Inflammatory macrophage treated with lipopolysaccharide for 1 hour (primary cell): ENCODE measurements at regions not wholly inside any gene's neighbourhood (a gene's known extent, or its start where the extent isn't known, plus 50 kb on each side); places are given as distances from the start of the nearest gene placed in this dataset.
"Not testable (repeated sequence)": the region's sequence is repeated elsewhere in the genome, so short reads cannot be mapped to it uniquely, and the experiment has no call there.

Source experiments
- DNase-seq, 2 donors: peaks; one replicate each; pipeline ENCODE4 v3.0.0-alpha.2; 2020 to 2022

DNA sequence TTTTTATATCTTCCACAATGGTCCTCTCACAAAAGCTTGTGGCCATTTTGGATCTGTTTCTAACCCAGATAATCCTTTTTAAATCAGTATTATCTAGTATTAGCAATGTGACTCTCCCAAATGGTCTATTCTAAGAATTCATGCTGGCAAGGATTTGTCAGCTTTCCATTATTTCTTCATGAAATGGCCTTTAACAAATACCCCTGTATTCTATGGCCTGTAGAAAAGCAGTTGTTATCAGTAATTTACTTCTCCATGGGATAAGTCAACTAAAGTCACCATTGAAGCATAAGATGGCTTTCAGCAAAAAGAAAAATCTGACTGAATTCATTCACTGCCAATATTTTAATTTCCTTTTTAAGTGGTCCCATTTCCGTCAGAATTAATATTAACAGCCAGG is 346.4 kb upstream of the FAM174A start:
- DNase-seq: no peak

DNA sequence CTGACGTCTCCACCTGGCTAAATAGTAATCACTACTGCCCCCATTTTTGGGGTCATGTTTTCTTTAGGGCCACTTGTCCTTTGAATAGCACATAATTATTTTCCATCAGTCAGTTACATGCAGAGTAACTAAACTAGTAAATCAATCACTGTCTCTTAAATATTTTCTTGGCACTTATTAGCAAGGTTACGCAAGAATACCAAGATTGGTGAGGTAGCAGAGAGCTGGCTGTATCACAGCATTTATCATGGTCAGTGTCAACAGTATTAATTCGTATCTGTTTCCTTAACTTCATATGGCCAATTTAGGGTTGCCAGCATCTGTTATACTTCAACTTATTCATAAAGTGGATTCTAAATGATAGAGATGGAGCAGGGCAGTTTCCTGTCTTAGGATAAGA is 346.8 kb upstream of the FAM174A start:
- DNase-seq: no peak

DNA sequence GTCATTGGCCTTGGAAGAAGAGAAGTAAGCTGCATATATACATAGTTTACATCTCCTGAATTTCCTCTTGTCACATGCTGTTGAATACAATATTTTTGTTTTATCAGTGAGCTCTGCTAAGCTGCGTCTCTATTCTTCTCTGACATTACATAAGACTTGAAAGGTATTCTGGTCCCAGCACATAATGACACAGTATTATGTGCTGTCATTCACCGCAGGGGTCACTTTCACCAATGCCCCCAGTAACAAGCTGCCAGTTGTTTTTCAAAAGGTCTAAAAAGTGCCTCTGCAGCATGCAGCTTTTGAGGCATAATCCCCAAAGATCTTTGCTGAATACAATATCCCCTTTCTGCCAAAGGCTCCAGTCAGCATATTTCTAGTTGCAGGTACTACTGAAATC is 349.0 kb upstream of the FAM174A start:
- no peak for DNase-seq

DNA sequence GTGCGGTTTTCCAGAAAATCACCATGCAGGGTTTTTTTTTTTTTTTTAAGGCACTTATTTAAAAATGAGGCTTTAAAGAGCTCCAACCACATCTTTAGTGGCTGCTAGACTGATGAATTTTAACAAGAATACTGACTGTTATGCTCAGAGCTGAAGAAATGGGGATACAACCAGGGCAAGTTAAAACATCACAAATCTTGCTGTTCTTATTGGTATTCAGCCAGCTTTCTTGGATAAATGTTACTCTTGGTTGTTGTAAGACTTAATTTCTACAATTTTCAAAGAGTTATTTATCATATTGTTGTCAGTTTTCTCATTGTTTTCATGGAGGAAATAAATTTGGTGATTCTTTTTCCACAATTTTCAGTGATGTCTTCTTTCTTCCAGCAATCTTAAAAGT is 352.8 kb upstream of the FAM174A start:
- DNase-seq: no peak

DNA sequence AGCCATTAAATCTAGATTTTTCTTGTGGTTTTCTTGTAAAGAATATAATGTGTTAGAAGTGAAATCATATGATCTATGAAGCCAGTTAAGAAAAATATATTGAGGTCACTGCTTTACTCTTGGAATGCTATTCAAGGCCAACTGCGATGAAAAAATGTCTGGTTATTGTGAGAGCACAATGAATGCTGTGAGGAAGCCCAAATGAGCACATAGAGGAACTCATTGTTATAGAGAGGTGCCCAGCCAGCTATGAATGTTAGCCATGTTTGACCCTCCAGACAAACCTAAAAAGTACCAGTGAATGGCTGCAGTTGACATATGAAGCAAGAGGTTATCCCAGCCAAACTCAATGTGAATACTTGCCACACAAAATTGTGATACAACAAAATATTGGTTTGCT is 359.8 kb upstream of the FAM174A start:
- DNase-seq: no peak

DNA sequence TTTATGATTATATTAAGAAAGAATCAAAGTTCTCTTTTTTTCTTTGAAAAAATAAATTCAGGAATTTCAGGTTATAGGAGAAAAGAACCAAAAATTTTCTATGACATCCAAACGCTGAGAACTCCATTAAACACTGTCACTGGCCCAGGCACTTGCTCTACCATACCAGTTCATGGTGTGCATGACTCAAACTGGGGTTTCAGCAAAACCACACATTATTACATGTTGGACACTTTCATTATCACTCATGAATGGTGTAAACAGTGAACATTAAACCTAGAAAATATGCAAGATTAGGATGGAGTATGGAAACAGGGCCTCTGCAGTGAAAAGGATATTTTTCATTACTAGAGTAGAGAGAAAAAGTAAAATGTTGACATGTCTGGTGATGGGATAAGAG is 369.9 kb upstream of the FAM174A start:
- DNase-seq: no peak

DNA sequence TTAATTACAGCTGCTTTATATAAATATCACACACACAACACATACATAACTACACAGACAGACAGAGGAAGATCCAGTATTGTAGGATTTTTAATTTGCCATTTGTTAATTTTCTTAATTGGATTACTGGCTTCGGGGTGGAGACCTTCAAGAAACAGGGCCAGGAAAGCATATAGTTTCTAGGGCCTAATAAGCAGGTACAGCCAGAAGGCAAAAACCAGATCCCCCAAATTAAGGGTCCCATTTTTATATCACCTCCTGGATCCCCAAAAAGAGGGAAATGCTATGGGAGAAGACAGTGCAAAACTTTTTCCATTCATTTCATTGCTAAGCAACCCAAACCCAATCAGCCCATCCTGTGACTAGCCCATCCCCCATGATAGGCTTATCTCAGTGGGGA is 373.3 kb upstream of the FAM174A start:
- DNase-seq: no peak

DNA sequence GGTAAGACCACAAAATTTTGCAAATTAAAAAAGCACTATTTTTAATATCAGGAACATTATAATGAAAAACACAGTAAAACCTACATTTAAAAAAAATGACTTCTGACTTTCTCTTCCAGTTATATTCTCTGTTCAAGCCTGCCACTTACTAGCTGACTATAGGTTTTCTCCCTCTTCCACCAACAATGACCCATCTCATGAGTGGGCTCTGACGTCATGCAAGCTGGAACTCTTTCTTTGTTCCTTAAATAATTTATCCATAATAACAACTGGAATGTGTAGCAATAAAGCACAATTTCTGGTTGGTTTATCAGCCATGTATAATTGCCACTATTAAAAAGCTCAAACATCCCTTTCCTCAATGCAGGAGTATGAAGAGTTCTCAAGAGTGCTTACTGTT is 378.1 kb upstream of the FAM174A start:
- DNase-seq: no peak

DNA sequence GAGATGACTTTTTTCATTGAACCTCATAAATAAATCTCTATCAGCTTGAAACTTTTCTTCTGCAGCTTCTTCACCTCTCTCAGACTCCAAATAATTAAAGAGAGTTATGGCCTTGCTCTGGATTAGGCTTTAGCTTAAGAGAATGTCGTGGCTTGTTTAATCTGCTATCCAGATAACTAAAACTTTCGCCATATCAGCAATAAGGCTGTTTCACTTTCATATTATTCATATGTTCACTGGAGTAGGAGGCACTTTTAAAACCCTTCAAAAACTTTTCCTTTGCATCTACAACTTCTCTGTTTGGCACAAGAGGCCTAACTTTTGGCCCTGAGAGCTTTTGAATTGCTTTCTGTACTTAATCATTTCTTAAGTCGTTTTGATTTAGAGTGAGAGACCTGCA is 386.9 kb upstream of the FAM174A start:
- DNase-seq: no peak

DNA sequence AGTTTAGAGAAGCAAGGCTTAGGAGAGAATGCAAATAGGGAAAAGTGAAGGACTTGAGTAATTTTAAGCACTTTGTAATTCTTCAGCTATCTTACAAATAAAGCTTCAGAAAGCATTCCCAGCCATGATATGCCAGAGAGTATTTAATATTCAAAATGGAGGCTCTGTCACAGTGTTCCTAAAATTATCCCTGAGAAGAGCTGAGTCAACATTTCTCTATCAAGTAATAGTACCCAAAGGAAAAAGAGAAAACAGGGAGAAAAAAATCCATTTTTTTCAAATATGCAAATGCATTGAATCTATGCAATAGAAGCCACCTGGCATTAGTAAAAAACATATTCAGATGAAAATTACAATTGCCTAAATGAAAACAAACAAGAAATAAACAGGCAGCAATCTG is 392.6 kb upstream of the FAM174A start:
- no peak for DNase-seq

DNA sequence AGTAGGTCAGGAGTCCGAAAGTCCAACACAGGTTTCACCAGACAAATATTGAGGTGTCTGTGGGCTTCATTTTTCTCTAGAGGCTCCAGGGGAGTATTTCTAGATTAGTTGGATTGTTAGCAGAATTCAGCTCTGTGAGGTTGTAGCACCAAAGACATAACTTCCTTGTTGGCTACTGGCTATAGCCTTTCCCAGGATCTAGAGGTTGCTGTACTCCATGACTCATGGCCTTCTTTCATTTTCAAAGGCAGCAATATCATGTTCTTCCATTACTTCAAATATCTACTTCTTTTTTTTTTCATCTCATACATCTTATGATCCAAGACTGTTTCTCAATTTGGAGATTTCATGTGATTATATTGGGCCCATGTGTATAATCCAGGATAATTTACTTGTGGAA is 404.0 kb upstream of the FAM174A start:
- no peak for DNase-seq

DNA sequence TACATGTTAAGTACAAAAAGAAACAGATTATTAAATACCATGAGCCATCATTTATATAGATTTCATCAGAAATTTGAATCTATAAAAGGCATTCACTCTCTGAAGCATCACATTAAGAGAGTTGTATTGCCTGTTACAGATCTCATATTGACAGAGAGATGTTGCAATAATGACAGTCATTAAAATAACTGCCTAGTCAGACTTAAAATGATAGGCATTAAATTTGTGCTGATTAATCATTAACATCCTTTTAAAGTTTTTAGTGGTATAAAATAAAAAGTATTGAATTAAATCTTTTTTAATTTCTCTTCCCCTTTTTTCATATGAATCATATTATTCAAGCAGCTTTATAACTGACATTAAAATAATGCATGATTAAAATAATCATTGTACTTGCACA is 404.9 kb upstream of the FAM174A start:
- no peak for DNase-seq

DNA sequence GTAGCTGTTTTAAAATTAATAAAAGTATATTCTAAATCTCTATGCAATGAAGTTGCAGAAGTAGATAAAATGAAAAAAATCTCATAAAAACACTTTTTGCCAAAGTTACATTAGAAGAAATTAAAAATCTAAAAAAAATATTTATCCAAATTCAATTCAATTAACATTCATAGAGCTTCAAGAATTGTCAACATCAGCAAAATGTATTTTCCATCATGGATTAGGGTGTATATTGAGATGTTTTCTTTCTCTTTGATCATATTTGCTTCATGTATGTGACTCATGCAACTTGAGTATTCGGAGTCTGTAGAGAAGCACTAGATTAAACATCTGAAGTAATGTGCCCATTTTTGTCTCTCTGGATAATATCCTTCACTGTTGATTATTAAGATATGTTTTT is 415.3 kb upstream of the FAM174A start:
- no peak for DNase-seq

DNA sequence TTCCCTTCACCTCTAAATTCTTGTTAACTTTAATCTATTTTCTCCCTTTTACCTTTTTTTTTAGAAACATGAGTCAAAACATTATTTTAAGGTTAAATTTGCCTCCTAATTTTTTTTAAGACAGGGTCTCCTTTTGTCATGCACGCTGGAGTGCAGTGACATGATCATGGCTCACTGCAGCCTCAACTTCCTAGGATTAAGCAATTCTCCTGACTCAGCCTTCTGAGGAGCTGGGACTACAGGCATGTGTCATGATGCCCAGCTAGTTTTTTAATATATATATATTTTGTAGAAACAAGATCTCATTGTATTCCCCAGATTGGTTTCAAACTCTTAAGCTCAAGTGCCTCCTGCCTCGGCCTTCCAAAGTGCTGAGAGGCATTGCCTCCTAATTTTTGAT is 424.7 kb upstream of the FAM174A start:
- DNase-seq: no peak

DNA sequence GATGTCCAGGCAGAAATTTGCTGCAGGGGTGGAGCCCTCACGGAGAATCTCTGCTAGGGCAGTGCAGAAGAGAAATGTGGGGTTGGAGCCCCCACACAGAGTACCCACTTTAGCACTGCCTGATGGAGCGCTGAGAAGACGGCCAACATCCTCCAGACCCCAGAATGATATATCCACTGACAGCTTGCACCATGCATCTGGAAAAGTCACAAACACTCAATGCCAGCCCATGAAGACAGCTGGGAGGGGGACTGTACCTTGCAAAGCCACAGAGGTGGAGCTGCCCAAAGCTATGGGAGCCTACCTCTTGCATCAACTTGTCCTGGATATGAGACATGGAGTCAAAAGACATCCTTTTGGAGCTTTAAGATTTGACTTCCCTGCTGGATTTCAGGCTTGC is 426.3 kb upstream of the FAM174A start:
- no peak for DNase-seq

DNA sequence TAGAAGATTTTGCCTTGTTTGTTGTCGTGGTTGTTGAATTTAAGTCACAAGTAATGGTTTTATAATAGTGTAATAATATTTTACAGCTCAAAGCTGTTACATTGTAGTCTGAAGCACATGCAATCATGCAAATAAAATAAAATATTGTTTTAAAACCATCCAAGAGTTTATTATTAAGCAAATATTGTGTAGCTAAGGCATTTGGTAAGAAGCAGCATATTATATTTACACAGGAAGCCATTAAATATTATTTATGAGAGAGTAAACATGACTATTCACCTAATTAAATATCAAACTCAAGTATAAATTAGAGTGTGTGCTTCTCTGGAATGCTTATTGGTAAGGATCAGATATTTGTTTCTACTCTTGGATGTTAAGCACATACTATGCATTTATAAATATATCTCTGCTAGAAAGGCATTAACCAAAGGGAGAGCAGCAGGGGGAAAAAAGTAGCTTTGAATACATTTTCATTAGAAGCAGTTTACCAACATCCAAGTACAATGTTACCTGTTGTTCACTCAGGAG is 431.5 kb upstream of the FAM174A start:
- DNase-seq: not testable (repeated sequence)

DNA sequence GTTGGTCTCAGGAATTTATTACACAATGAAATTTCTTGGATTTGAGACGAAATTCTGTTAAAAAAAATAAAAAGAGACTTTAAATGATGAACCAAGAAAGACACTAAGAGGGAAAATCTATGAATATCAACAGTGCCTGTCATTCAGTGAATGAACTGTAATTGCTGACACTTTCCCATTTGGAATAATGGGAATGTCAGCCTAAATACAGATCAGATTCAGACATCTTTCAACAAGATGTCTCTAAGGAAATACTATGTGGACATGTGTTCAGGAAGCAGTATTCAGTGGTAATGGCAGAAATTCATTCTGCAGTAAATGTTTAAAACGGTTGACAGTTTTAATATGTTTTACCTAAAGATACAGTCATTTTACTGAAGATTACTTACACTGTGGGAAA is 433.7 kb upstream of the FAM174A start:
- not testable (repeated sequence) for DNase-seq

DNA sequence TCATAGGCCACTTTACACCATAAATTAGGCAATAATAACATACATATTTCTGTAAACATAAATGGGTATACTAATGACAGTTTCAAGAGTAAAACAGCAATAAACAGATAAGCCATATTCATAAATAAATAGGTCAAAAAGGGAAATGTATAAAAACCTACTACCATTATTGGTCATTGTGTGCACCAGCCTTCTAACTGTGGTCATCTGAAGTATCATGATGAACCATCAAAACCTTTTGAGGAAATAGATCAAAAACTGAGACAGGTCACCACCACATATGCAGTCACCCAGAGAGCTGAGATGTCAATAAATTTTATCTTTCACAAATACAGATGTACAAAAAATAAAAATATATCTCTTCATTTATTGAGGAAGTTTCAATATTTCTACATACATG is 438.8 kb upstream of the FAM174A start:
- not testable (repeated sequence) for DNase-seq

DNA sequence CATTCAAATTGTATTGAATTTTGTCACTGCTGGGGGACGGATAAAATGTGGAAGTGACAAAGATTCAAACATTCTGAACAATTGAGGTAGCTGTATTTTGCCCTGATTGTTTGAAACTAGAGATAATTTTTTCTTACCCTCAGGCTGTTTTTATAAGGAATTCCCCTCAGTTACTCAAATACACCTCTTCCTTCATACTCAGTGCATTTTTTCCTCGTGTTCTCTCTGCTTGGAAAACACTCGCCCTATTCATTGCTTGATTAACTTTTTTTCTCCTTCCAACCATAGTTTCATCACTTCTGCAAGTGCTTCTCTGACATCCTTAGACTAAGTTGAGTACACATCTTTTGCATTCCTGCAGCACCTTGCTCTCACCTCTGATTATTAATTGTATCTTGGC is 454.5 kb upstream of the FAM174A start:
- not testable (repeated sequence) for DNase-seq

DNA sequence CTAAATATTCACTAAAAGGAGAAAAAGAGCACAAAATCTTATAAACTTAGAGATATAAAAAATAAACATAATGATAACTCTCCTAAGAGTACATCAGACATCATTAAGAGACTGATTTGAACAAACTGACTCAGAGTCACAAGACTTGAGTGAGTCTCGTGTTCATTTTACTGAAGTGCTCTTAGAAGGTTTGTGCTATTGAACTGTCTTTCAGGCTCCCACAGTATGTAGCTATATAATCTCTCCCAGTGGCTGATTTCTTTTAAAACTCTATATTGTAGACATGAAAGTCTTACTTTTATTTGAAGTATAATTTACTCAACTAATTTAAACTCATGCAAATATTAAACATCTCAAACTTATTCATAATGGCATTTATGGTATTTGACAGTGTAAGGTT is 456.0 kb upstream of the FAM174A start:
- not testable (repeated sequence) for DNase-seq

DNA sequence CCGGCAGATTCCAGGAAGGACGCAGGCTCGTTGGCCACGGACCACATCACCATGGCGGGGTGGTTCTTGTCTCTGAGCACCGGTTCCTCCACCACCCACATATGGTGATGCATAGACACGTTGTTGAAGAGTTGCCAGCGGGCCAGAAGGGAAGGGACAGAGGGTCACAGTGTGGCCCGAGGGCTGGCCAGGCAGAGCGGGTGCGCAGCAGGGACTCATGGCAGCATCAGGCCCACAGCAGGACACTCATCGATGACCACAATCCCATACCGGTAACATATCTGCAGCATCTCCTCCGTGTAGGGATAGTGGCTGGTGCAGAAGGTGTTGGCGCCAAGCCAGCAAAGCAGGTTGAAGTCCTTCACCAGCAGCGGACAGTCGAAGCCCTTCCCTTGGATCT is 469.2 kb upstream of the FAM174A start:
- DNase-seq: not testable (repeated sequence)

DNA sequence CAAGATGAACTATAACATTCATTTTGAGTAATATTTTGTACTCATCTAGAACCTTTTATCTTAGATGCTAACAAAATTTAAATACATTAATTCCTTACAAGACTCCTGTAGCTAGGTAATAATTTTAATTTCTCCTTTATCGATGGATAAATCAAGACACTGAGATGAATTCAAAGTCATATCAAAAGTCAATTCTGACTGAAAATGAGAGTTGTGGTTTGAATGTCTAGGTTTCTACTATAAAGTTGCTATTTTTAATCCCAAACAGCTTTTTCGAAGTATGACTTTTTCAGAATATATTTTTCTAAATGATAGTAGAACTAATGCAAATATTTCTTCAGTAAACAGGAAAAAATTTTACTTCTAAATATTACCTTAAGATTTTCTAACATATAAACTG is 491.7 kb upstream of the FAM174A start:
- no peak for DNase-seq

DNA sequence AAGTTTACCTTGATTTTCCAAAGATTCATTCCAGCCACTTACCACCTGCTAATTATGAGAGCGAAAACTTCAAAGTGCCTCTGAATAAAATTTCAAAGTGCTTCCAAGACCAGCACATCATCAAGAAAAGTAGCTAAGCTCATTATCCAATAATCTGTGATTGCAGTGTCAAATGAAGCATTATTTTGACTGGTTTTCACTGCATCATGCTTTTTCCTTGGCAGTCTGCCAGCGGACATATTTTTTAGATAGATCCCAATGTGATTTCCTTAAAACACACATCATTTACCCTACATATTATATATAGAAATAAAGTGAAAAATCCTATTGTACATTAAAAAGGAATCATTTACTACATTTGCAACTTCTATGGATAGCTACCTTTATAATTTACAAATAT is 508.6 kb upstream of the FAM174A start:
- no peak for DNase-seq

DNA sequence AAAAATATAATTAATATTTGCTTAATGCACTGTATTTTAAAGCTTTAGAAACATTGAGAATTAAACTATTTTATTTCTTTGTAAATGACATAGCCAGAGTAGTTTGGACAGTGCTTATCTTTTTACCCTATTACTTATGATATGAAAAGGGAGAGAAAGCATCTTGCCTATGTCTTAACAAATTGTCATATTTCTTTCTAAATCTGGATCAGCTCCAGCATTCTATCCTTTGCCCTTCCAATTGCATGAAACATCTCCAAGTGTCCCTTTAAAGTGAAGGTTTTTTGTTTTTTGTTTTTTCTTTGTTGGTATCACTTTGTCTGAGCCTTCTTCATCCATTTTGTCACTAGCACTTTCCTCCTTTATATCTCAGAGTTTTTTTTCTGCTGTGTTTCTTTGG is 511.6 kb upstream of the FAM174A start:
- DNase-seq: no peak

DNA sequence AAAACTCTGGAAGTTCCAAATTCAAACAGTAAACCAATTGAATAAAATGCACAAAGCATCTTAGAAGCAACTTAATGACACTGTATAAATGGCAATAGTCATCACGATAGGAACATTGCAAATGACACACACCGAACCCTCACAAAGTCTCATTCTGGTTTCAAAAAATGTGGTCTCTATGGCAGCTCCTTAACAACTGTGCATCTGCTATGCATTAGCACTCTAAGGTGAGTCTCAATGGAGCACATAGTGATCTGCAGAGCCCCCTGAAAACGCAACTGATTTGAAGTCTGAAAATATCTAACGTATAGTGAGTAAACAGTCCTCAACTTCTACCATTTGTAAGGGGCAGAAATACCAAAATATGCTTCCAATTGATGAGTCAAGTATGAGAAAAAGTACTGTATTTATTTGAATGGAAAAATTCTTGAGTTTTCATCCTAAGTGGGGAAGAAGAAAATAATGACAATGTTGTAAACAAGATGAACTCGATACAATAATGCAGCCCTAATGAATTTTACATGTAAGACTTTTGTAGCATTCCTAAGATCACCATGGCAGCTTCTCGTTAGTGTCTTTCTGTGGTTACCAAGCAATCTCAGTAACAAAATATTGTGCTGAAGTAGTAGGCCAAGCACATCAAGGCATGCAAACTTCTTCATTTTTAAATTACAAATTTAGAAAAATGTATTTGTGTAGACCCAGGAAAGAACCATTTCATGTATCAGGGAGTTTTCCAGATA is 517.5 kb upstream of the FAM174A start:
- no peak for DNase-seq
